ENCODE measurements at regions not wholly inside any gene's neighbourhood (a gene's known extent, or its start where the extent isn't known, plus 50 kb on each side); places are given as distances from the start of the nearest gene placed in this dataset.

DNA sequence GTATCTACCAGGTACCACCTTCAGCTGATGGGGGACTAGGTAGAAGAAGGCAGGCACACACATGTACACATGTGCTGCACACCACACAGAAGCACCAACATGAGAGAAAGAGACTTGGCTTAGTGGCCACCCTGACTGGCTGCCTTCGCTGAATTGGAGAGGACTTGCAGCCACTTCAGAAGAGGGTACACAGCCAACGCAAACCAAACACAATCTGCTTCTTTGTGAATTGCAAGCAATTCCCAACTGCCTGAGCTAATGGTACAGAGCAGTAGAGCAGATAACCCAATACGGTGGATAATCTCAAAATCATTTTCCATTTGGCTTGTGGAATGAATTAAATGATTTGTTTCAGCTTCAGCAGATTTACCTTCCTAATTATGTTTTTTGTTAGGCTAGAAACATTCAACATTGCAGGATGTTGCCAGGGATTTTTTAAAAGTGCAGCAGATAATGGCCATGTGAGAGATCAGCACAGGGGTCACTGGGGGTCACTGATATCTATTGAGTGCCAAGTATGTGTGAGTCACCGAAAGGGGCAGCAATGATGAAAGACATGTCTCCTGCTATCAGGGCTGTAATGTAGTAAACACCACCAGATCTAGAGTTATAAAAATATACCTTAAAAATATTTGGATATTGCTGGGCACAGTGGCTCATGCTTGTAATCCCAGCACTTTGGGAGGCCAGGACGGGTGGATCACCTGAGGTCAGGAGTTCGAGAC, 652.6 kb downstream of the BCL11A start:
- no peak for DNase-seq
- no peak for ATAC-seq
- H3K4me3 ChIP-seq, result no peak overlapping the region

DNA sequence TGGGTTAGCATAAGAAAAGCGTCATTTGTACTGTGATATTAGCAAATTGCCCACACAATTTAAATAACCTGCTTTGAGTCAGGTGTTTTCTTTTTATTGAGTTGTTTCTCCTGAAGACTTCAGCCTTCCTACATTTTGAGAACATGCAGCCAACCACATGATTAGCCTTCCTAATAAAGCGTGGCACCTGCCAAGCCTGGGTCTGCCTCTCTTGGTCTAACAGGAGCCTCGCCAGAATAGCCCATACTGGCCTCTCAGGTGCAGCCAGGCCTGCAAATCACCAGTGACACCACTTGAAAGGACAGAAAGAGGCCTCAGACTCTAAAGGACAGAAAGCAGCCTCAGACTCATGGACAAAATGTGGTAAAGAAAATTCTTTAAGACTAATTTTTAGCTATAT, 653.8 kb downstream of the BCL11A start:
- H3K4me3 ChIP-seq, result no peak overlapping the region
- no peaks in the 10 kb centered on the region for H3K4me1 ChIP-seq (ENCODE audit: low read depth)
- no peak for DNase-seq
- intact Hi-C loops (cut with DNase I, micrococcal nuclease), result no loop called here
- H3K9me3 ChIP-seq, result no peaks in the 10 kb centered on the region
- TF ChIP-seq, protein P1, sequence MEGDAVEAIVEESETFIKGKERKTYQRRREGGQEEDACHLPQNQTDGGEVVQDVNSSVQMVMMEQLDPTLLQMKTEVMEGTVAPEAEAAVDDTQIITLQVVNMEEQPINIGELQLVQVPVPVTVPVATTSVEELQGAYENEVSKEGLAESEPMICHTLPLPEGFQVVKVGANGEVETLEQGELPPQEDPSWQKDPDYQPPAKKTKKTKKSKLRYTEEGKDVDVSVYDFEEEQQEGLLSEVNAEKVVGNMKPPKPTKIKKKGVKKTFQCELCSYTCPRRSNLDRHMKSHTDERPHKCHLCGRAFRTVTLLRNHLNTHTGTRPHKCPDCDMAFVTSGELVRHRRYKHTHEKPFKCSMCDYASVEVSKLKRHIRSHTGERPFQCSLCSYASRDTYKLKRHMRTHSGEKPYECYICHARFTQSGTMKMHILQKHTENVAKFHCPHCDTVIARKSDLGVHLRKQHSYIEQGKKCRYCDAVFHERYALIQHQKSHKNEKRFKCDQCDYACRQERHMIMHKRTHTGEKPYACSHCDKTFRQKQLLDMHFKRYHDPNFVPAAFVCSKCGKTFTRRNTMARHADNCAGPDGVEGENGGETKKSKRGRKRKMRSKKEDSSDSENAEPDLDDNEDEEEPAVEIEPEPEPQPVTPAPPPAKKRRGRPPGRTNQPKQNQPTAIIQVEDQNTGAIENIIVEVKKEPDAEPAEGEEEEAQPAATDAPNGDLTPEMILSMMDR (IDR thresholded peaks at IDR 0.05), result no peak
- no peak for ATAC-seq
- H3K36me3 ChIP-seq (ENCODE audit: low read depth), result no peaks in the 10 kb centered on the region

More for the DNA sequence above, 652.6 kb downstream of the BCL11A start:
- H3K36me3 ChIP-seq (ENCODE audit: low read depth), result no peaks in the 10 kb centered on the region
- no peaks in the 10 kb centered on the region for H3K9me3 ChIP-seq
- no peaks in the 10 kb centered on the region for H3K4me1 ChIP-seq (ENCODE audit: low read depth)
- intact Hi-C loops (cut with DNase I, micrococcal nuclease), result no loop called here
- TF ChIP-seq, protein P1 (IDR thresholded peaks at IDR 0.05), result no peak

DNA sequence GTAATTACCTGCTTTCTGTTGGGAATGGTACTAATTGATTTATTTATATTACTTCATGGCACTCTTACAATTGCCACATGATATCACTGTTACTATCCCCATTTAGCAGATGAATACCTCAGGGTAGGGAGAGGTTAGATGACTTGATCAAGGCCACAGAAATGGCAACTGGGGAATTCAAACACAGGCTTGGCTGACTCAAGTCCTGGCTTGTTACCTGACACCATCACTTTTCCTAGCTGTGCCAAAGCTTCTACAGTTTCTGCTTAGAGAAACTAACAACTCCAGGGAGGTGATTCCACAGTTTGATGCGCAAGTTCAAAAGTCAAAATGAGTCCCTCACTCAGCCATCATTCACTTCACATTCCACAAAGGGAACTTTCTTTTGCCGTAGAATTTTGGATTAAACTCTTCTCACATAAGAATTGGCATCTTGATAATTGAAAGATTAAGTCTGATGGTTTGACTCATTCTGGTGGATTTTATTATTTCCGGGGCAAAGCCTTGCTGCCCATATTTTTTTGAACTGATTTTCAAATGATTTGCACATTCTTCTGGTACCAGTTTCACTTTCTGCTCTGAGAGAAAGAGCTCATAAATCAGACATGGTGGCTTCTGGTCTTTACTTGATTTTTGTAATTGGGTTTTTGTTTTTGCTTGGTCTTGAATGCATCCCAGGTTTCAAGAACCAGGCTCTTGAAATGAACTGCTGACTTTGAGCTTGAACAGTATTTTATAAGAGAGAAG, 656.8 kb downstream of the BCL11A start:
- no peaks in the 10 kb centered on the region for H3K36me3 ChIP-seq (ENCODE audit: low read depth)
- DNase-seq (no peak), ATAC-seq (no peak)
- TF ChIP-seq, protein P1 (IDR thresholded peaks at IDR 0.05), result no peak
- intact Hi-C loops (cut with DNase I, micrococcal nuclease), result no loop called here
- no peaks in the 10 kb centered on the region for H3K9me3 ChIP-seq
- no peaks in the 10 kb centered on the region for H3K4me1 ChIP-seq (ENCODE audit: low read depth)
- no peak overlapping the region for H3K4me3 ChIP-seq

DNA sequence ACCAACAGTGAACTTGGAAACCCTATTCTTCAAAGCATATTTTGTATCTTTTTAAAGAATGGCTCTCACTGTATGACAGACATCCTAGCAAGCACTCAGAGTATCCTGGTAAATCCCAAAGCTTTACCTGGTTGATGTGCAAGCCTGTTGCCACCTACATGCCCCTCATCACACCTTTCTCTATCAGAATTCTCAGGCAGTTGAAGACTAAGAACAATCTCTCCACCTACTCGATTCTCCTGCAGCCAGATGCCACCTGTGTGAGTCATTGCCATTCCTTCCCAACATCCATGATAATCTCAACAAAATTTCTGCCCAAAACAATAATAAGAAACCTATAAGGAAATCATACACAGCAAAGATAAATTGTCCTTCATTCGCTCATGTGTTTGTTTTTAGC, 659.8 kb downstream of the BCL11A start:
- no peaks in the 10 kb centered on the region for H3K9me3 ChIP-seq
- TF ChIP-seq, protein P1 (IDR thresholded peaks at IDR 0.05), result no peak

DNA sequence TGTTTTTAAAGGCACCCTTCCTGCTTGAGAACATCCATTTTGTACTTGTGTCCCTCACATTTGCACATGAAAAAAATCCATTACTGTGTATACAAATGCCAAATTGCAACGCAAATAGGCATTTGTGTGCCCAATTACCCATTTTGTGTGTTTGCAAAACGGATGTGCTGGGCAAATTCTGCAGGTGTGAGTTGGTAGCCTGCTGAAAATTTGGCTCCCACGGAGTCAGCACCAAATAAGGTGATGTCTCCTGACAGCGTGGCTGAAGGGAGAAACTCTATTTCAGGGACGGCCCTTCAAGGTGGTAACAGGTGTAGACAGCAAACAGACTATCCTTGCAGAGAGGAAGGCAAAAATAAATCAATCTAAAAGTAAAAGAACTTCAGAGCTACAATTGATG, 661.1 kb downstream of the BCL11A start:
- no peak overlapping the region for H3K4me3 ChIP-seq
- H3K36me3 ChIP-seq (ENCODE audit: low read depth), result no peaks in the 10 kb centered on the region
- intact Hi-C loops (cut with DNase I, micrococcal nuclease), result no loop called here
- TF ChIP-seq, protein P1 (IDR thresholded peaks at IDR 0.05), result no peak
- no peak for ATAC-seq
- DNase-seq, result no peak
- no peaks in the 10 kb centered on the region for H3K4me1 ChIP-seq (ENCODE audit: low read depth)
- H3K9me3 ChIP-seq, result no peaks in the 10 kb centered on the region

More for the DNA sequence above, 659.8 kb downstream of the BCL11A start:
- ATAC-seq (no peak), DNase-seq (no peak)
- no peaks in the 10 kb centered on the region for H3K36me3 ChIP-seq (ENCODE audit: low read depth)
- no peak overlapping the region for H3K4me3 ChIP-seq
- no peaks in the 10 kb centered on the region for H3K4me1 ChIP-seq (ENCODE audit: low read depth)
- intact Hi-C loops (cut with DNase I, micrococcal nuclease), result no loop called here
